Gastrocnemius medialis (tissue), 4 donors: ENCODE measurements at regions not wholly inside any gene's neighbourhood (a gene's known extent, or its start where the extent isn't known, plus 50 kb on each side); places are given as distances from the start of the nearest gene placed in this dataset.

Experiments
- CTCF ChIP-seq, 5 experiments: fragments of 450-650 bp in 3 of 5; fragments of 200-600 bp in 2 of 5; sonication (generic) in 2 of 5; IDR thresholded peaks in 4 of 5; conservative IDR thresholded peaks in 1 of 5; 1 replicate in 4 of 5; 2 replicates in 1 of 5; pipeline ENCODE4 v1.5.1; 2016 to 2019; ENCODE audit warnings: antibody characterized with exemption in 5 of 5, mild to moderate bottlenecking in 3 of 5, moderate library complexity in 3 of 5
- POLR2A ChIP-seq, 2 donors: fragments of 450-650 bp; IDR thresholded peaks; one replicate each; pipeline ENCODE4 v1.6.1; 2017; ENCODE audit warnings: antibody characterized with exemption in 2 of 2, mild to moderate bottlenecking in 2 of 2, moderate library complexity in 2 of 2

GRCh38 chr3:67305922-67306321, 307.8 kb downstream of the KBTBD8 start:
- TF ChIP-seq POLR2A (IDR thresholded peaks at IDR 0.05) (no peak), CTCF (IDR thresholded peaks at IDR 0.05 in 4 of 5, conservative IDR thresholded peaks at IDR 0.05 in 1 of 5) (no peak)
